ENCODE measurements at regions not wholly inside any gene's neighbourhood (a gene's known extent, or its start where the extent isn't known, plus 50 kb on each side); places are given as distances from the start of the nearest gene placed in this dataset.
"Not testable (repeated sequence)": the region's sequence is repeated elsewhere in the genome, so short reads cannot be mapped to it uniquely, and the experiment has no call there.

DNA sequence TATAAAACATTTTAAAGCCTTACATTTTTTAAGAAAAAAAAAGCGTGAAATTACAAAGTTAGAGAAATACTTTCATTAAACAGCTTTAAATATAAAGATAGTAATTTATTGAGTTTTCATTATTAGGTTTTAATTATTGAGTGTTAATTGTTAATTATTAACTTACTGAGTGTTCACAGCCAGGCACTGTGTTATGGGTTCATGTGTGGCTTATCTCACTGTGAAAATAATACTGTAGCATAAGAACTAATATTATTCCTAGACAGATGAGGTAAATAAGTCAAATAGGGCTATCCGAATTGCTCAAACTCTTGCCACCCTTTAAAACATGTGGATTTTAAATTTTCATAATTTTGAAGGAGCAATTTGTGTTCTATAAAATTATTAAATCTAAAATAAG lies 956.1 kb upstream of the PCDH20 start:
- no peak for DNase-seq

- not testable (repeated sequence) for DNase-seq
These were observed 952.3 kb upstream of the PCDH20 start for GRCh38 chr13:62367971-62368370.

DNA sequence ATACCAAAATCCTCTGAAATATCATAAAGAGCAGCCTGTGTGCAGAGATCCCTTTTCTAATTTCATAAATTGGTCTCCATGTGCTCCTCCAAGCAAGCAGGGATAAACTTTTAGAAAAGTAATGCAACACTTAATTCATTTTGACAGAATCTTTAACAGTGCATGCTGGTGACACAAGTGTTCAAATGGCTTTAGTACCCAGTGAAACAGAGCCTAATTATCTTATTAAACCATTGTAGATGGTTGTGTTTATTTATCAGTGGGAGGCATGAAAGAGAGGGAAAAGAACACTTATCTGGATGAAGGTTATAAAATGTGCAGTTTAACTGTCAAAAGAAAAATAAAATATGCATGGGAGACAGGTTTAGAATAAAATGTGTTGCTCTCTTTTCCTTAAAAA lies 945.0 kb upstream of the PCDH20 start:
- no peak for DNase-seq

- no peak for DNase-seq
These were observed 942.9 kb upstream of the PCDH20 start for GRCh38 chr13:62358646-62358932.

DNA sequence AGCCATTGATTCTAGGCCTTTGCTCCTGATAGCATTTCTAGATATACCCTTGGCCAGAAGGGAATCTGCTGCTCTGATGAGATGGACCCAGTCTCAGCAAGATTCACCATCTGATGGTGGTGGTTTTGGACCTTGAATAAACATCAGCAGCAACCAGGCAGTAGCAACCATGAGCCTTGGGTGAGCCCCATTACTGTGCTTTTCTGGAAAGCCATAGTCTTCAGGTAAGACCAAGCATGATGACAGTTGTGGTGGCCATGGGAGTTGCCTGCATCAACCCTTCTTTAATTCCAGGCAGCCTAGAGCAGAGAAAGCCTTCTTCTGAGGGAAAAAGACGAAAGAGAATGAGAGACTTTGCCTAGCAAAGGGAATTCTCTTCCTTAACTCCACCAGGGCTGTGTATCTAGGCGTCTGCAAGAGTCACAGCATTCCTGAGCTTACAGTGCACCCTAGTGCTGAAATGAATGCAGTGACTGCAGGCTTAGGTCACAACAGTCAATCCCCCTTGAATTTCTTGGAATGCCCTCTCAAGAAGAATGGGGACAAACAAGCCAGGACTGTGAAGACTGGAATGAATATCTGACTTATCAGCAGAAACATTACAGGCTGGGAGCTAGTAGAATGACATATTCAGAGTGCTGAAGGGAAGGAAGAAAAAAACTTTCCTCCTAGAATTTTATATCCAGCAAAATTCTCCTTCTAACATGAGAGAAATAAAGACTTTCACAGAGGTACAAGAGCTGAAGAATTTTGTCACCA lies 942.4 kb upstream of the PCDH20 start:
- no peak for DNase-seq

DNA sequence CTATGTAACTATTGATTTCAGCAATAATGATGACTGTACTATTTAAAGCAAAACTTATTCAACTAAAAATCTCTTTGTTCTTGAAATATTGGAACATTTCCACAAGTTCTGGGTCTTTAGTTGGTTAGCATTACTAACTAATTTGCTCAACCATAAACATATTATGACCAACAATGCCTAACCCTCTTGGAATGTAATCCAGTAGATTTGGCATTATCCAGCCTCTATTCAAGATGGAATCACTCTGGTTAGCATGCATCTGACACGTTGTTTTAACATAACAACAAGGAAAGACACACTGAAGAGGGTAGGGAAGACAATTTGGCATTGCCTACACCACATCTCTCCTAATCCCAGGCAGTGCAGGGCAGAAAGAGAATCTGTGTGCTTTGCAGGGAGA lies 941.3 kb upstream of the PCDH20 start:
- no peak for DNase-seq

DNA sequence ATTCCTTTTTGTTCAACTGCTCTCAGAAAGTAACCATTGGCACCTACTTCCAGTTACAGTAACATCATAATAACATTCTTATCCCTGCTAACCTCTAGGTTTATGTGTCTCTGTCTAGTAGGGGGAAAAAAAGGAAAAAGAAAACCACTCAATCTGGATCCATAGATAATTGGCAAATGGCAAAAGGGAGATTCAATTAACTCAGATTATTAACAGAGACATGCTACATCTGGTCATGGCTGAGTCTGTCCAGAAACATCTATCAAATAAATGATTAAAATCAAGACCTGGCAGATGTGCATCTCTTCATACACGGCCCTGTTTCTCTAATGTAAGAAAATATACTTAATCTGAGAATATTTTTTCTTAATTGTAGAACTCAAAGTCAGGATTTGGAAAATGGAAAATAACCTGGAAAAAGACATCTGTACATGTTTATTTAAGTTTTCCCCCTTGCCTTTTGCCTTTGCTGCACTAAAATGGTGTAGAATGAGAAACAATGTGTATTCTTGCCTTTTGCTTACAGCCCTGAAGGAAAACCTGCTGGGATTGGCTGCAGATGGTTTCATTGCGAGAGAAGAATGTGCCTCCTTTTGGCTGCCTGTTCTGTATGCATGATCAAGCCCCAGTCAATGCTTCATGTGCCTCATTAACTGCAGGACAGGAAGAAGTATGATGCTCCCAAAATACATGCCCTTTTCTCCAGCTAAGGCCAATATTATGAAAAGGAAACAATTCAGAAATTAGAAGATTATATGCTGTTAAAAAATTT lies 921.6 kb upstream of the PCDH20 start:
- DNase-seq: no peak

DNA sequence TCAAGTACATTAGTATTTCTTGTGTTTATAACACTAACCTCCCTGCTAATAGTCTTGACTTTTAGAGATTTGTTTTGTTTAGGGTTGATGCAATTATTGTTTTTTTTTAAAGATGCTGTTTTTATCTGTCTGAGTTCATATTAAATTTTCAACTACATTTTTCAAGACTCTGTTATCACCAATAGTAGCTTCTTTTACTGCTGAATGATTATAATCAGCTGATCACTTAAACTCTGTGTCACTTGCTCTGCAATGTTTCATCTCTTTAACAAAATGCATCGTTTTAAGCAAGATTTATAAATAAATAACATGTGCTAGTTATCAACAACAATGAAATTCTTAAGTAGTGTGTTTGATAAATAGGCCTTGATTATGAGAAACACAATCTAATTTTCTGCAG lies 920.9 kb upstream of the PCDH20 start:
- no peak for DNase-seq

GRCh38 chr13:62333466-62333865 lies 917.8 kb upstream of the PCDH20 start:
- no peak for DNase-seq

DNA sequence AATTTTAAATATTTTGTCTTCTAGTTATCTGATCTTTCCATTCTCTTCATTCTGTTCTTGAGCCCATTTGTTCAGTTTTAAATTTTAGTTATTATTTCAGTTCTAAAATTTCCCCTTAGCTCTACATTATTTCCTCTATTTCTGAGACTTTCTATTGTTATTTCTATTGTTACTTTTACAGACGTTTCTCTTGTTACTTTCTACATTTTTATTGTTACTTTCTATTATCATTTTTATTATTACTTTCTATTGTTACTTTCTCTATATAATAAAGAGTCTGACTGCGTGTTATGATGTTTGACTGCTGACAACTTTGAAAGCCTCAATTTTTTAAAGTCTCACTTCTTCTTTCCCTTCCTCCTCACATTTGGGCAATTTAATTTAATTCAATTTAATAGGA lies 915.7 kb upstream of the PCDH20 start:
- DNase-seq: no peak

- no peak for DNase-seq
These were observed 911.7 kb upstream of the PCDH20 start for GRCh38 chr13:62327367-62327766.

- DNase-seq: no peak
These were observed 909.2 kb upstream of the PCDH20 start for GRCh38 chr13:62324842-62325241.

DNA sequence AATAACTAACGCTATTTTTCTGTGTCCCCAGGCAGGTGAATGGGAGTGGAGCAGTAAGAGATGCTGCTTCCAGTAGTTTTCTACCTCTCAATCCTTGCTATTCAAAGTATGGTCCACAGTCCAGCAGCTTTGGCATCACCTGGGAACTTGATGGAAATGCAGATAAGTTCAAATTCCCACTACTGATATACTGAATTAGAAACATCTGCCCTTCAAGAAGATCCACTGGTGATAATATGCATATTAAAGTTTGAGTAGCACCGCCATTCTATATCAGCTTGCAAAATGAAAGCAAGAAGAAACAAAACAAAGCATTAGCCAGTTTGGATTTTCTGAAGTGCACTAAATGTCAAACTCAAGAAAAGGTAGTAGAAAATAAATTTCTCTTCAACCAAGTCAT lies 906.2 kb upstream of the PCDH20 start:
- no peak for DNase-seq

DNA sequence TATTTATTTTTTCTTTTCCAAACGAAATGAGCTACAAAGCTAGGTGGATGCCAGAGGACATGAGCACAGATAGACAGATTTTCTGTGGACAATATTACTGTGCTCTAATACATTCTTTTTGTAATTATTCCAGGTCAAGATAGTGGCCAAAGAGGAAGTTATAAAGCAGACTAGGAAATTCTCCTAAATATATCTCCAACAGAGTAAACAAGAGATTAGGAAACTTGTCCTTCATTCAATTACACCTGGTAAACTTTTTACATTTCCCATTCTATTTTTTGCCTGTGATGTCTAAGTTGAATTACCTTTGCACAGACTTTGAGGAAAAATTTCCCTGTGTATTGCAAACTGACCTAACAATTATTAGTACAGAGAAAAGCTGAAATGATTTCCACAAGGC lies 905.5 kb upstream of the PCDH20 start:
- no peak for DNase-seq

GRCh38 chr13:62320129-62321108 lies 904.8 kb upstream of the PCDH20 start:
- DNase-seq: no peak

- no peak for DNase-seq
These were observed 894.3 kb upstream of the PCDH20 start for GRCh38 chr13:62309904-62310303.

- no peak for DNase-seq
These were observed 890.1 kb upstream of the PCDH20 start for GRCh38 chr13:62305756-62306155.

DNA sequence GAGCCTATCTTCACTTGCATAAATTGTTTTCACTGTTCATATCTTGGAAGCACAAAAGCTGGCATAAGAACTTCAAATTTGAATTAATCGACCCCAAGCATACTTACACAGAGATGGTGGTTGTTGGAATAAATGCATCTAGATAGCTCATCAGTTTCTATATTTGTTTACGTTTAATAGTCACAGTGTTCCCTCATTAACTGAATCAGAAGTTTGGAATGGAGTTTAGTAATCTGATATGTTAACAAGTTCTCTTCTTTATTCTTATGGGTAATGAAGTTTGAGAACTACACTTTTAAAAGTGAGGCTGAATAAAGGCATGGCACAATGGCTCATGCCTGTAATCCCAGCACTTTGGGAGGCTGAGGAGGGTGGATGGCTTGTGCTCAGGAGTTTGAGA lies 886.7 kb upstream of the PCDH20 start:
- no peak for DNase-seq

DNA sequence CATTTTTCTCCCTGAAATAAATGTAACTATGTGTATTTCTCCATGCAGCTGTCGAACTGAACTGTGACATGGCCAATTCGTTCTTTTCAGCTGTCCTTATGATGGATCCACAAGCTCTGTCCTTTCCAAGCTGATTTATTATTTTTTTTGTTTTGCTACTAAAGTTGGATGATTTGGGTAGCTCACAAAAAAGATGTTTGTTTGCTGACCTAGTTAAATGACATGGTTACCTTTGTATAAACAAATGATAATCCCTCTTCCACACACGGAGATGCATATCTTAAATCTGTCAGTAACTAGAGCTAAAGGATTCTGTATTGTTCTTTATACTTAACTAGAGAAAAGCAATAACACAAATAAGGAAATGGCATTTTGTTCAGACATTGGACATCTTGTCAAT lies 884.3 kb upstream of the PCDH20 start:
- no peak for DNase-seq

- no peak for DNase-seq
These were observed 881.2 kb upstream of the PCDH20 start for GRCh38 chr13:62296812-62297211.

GRCh38 chr13:62294244-62294643 lies 878.6 kb upstream of the PCDH20 start:
- no peak for DNase-seq

DNA sequence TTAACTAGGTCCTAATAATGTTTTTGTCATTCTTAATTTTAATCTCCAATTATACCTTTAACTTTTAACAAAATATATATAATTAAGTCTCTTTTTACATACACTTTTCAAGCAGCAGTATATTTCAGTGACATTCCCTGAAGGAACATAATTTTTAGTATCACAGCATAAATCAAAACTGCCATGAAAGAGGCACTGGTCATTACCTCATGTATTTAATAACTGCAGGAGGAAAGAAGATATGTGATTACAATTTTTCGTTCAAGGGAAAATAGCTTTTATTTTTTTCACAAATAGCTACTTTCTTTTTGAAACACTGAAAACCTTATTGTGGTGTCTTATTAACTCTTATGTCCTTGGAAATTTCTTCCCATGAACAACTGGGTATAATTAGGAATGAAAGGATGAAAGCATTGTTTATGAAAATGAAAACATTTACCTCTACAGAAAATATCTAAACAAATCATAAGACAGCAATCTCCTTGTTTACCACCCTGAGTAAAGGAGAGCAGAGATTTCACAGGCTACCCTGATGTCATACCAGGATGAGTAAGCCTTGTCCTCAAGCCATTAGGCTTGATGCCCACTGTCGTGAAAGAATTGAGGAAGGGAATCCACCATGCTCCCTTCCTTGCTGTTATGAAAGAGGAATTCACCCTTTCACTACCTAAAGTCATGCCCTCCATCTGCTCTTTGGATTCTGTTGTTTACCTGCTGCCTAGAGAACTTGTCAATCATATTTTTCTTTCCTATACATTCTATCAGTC lies 877.2 kb upstream of the PCDH20 start:
- no peak for DNase-seq

DNA sequence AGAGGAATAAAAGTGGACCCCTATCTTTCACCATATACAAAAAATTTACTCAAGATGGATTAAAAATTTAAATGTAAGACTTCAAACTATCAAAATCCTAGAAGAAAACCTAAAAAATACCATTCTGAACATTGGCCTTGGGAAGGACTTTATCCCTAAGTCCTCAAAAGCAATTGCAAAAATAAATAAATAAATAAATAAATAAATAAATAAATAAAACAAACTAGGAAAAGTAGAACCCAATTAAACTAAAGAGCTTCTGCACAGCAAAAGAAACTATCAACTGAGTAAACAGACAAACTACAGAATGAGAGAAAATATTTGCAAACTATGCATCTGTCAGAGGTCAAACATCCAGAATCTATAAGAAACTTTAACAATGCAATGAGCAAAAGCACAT lies 874.9 kb upstream of the PCDH20 start:
- DNase-seq: no peak
